Tibial nerve (tissue), 4 donors: ENCODE measurements at regions not wholly inside any gene's neighbourhood (a gene's known extent, or its start where the extent isn't known, plus 50 kb on each side); places are given as distances from the start of the nearest gene placed in this dataset.

ENCODE experiments used
- DNase-seq, 2 donors: peaks; one replicate each; pipeline ENCODE4 v3.0.0-alpha.2; 2019; ENCODE audit warnings: low spot score in 2 of 2
- H3K27ac ChIP-seq, 4 donors: fragments of 200-600 bp; sonication (generic) in 3 of 4; one replicate each; pipeline ENCODE4 v1.5.1; 2017 to 2019; ENCODE audit warnings: mild to moderate bottlenecking in 1 of 4
- H3K27me3 ChIP-seq, 2 donors: fragments of 200-600 bp; sonication (generic) in 1 of 2; one replicate each; pipeline versions ENCODE4 v1.5.1 to v1.6.0; 2017 to 2019
- H3K36me3 ChIP-seq, 3 donors: fragments of 200-600 bp; sonication (generic); one replicate each; pipeline ENCODE4 v1.5.1; 2018 to 2019
- H3K4me1 ChIP-seq, 4 donors: fragments of 200-600 bp; sonication (generic) in 3 of 4; one replicate each; pipeline ENCODE4 v1.5.1; 2017 to 2019
- H3K4me3 ChIP-seq, 4 donors: fragments of 200-600 bp; sonication (generic) in 3 of 4; one replicate each; pipeline ENCODE4 v1.5.1; 2017 to 2019; ENCODE audit warnings: mild to moderate bottlenecking in 1 of 4, moderate library complexity in 1 of 4
- H3K9me3 ChIP-seq, 4 donors: fragments of 200-600 bp; sonication (generic) in 3 of 4; one replicate each; pipeline ENCODE4 v1.5.1; 2017 to 2019
- EP300 ChIP-seq, 2 donors: sonication (generic); formaldehyde crosslinking; IDR thresholded peaks; one replicate each; pipeline ENCODE4 v1.6.1; 2017; ENCODE audit warnings: antibody characterized with exemption in 2 of 2, mild to moderate bottlenecking in 1 of 2
- POLR2A ChIP-seq, 2 donors: fragments of 450-650 bp; IDR thresholded peaks; one replicate each; pipeline ENCODE4 v1.6.1; 2017; ENCODE audit warnings: antibody characterized with exemption in 2 of 2, mild to moderate bottlenecking in 2 of 2, moderate library complexity in 2 of 2
- WGBS, 2 donors: methylation state at CpG; one replicate each; pipeline ENCODE4 v1.1.5; 2018; 5-methylcytosine and 5-hydroxymethylcytosine counted together
- TF ChIP-seq, protein P1 (sequence below), 5 experiments: fragments of 200-600 bp in 3 of 5; fragments of 450-650 bp in 2 of 5; sonication (generic) in 3 of 5; IDR thresholded peaks; one replicate each; pipeline ENCODE4 v1.5.1; 2016 to 2019; ENCODE audit warnings: antibody characterized with exemption in 5 of 5, mild to moderate bottlenecking in 3 of 5, moderate library complexity in 2 of 5

DNA sequence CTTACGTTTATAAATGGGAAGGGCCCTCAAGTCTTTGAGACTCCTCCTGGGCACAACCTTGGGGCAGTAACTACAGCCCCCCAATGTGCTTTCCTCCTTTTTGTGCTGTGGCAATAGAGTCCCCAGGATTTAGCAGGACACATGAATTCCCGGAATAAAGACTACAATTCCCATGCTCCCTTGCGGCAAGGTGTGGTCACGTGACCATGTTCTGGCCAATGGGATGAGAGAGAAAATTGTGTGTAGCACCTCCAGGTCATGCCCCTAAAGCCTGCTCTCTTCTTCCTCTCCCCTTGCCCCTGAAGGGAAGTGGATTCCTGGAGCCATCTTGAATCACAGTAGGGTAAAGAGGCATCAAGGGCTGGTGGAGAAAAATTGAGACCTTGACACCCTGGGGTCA, 295.1 kb upstream of the SFSWAP start:
- H3K27ac ChIP-seq, result no peak overlapping the region
- H3K4me1 ChIP-seq, result no peaks in the 10 kb centered on the region
- H3K36me3 ChIP-seq, result no peaks in the 10 kb centered on the region
- WGBS, 2 donors, result 86 to 92% methylated on average over 4 of the region's 4 CpGs
- no peak for TF ChIP-seq POLR2A (IDR thresholded peaks at IDR 0.05)
- TF ChIP-seq, protein P1, sequence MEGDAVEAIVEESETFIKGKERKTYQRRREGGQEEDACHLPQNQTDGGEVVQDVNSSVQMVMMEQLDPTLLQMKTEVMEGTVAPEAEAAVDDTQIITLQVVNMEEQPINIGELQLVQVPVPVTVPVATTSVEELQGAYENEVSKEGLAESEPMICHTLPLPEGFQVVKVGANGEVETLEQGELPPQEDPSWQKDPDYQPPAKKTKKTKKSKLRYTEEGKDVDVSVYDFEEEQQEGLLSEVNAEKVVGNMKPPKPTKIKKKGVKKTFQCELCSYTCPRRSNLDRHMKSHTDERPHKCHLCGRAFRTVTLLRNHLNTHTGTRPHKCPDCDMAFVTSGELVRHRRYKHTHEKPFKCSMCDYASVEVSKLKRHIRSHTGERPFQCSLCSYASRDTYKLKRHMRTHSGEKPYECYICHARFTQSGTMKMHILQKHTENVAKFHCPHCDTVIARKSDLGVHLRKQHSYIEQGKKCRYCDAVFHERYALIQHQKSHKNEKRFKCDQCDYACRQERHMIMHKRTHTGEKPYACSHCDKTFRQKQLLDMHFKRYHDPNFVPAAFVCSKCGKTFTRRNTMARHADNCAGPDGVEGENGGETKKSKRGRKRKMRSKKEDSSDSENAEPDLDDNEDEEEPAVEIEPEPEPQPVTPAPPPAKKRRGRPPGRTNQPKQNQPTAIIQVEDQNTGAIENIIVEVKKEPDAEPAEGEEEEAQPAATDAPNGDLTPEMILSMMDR (IDR thresholded peaks at IDR 0.05), result no peak
- no peak for TF ChIP-seq EP300 (IDR thresholded peaks at IDR 0.05)
- H3K27me3 ChIP-seq, result no peaks in the 10 kb centered on the region
- H3K9me3 ChIP-seq, result no peaks in the 10 kb centered on the region
- no peak overlapping the region for H3K4me3 ChIP-seq
- DNase-seq, result no peak

DNA sequence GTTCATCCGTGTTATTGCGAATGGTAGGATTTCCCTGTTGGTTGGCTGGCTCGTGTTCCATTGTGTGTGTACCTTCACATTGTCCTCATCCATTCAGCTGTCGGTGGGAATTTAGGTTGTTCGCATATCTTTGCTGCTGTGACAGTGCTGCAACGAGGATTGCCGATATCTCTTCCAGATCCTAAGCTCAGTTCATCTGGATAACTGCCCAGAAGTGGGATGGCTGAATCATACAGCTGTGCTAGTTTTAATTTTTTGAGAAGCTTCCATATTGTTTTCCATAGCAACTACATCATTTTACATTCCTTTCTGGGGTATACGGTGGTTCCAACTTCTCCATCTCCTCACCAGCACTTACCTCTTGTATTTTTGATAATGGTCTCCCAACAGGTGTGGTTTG, 292.8 kb upstream of the SFSWAP start:
- TF ChIP-seq, protein P1 (IDR thresholded peaks at IDR 0.05), result no peak
- TF ChIP-seq POLR2A (IDR thresholded peaks at IDR 0.05) (no peak), EP300 (IDR thresholded peaks at IDR 0.05) (no peak)
- H3K36me3 ChIP-seq, result no peaks in the 10 kb centered on the region
- peaks cover 0 to 4% (median 0%) of the 10 kb centered on the region in 4 donors for H3K9me3 ChIP-seq
- no peak for DNase-seq
- H3K27me3 ChIP-seq, result no peaks in the 10 kb centered on the region
- 83 to 84% methylated on average over 8 of the region's 8 CpGs for WGBS, 2 donors
- H3K4me1 ChIP-seq, result no peaks in the 10 kb centered on the region
- no peak overlapping the region for H3K27ac ChIP-seq
- no peak overlapping the region for H3K4me3 ChIP-seq

DNA sequence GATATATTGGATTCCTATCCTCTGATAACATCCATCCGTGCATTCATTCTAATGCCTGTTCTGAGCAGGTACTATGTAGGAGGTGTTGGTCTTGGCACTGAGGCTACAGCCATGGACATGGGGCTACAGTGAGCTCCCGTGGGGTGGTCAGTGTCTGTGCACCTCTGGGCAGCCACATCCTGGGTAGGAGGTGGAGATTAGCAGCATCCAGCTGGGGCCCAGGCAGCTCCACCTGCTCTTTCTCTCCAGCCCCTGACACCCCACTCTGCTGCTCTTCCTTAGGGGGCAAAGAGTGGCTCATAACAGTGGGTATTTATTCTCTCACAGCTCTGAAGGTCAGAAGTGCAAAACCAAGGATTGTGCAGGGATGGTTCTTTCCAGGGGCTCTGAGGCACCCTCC, 292.0 kb upstream of the SFSWAP start:
- 82% methylated on average over 2 of the region's 2 CpGs for WGBS, 2 donors
- Histone ChIP-seq H3K27ac (no peak overlapping the region), H3K36me3 (no peaks in the 10 kb centered on the region), H3K9me3 (peaks cover 0 to 12% (median 0%) of the 10 kb centered on the region in 4 donors), H3K27me3 (no peaks in the 10 kb centered on the region), H3K4me3 (no peak overlapping the region), H3K4me1 (no peaks in the 10 kb centered on the region)
- TF ChIP-seq, protein P1 (IDR thresholded peaks at IDR 0.05), result no peak
- TF ChIP-seq EP300 (IDR thresholded peaks at IDR 0.05) (no peak), POLR2A (IDR thresholded peaks at IDR 0.05) (no peak)
- DNase-seq, result no peak

DNA sequence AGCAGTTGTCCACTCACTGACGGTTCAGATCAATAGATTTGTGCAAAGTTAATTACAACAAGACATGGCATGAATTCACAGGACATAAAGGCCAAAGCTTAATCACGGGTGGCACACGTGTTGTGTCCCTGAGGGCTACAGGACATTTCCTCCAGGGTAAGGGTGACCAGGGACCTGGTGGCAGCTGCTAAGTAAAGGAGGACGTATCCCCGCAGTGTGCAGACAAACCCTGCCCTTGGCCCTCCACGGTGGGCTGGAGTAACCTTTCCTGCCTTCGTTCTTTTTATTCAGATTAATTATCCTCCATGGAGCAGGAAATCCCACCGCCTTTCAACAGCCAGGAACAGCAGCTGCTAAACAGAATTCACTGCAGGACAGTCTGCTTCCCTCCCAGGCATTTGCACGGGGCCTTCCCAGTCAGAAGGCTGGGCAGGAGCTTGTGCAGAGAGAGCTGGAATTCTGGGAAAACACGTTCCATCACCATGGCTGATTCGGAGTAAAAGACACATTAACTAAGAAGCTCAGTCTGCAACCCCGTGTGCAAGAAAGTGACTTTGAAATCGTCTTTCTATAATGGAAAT, 289.9 kb upstream of the SFSWAP start:
- Histone ChIP-seq H3K27ac (no peak overlapping the region), H3K4me1 (no peaks in the 10 kb centered on the region), H3K27me3 (no peaks in the 10 kb centered on the region), H3K4me3 (no peak overlapping the region), H3K36me3 (no peaks in the 10 kb centered on the region), H3K9me3 (peaks cover 0 to 25% (median 5%) of the 10 kb centered on the region in 4 donors)
- no peak for DNase-seq
- WGBS, 2 donors, result 48 to 64% methylated on average over 13 of the region's 13 CpGs
- no peak for TF ChIP-seq EP300 (IDR thresholded peaks at IDR 0.05)
- TF ChIP-seq, protein P1 (IDR thresholded peaks at IDR 0.05), result no peak
- TF ChIP-seq POLR2A (IDR thresholded peaks at IDR 0.05), result no peak

DNA sequence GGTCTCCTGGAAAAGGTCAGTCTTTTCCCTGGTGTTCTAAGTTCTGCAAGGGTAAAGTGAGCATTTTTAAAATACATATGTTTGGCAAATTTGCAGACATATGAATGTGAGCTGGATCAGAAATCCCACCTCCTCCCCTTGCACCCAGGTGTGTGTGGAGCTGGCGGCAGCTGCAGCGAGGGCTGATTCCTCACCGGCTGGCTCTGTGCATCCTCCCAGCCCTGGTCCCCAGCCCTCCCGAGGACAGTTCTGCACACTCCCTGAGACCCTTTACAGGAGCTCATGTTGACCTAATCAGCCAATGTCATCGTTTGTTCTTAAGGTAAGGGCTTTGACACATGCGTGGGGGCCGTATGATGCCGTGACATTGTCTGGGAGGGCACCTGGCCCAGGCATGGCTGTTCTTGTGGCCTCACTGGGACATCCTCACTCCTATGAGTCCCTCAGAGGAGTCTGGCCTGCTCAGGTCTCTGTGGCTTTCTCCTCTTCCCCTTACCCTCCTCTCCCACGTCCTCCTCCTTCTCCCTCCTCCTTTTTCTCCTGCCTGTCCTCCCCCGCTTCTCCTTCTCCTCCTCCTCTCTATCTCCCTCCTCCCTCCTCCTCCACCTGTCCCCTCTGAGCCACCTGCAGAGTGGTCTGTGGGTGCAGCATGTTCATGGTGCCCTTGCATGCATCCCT, 289.2 kb upstream of the SFSWAP start:
- H3K36me3 ChIP-seq, result no peaks in the 10 kb centered on the region

More for the DNA sequence above, 289.2 kb upstream of the SFSWAP start:
- 81 to 82% methylated on average over 10 of the region's 10 CpGs for WGBS, 2 donors
- Histone ChIP-seq H3K4me3 (no peak overlapping the region), H3K27ac (no peak overlapping the region), H3K27me3 (no peaks in the 10 kb centered on the region), H3K4me1 (no peaks in the 10 kb centered on the region), H3K9me3 (peaks cover 0 to 25% (median 5%) of the 10 kb centered on the region in 4 donors)
- TF ChIP-seq, protein P1 (IDR thresholded peaks at IDR 0.05), result no peak
- TF ChIP-seq EP300 (IDR thresholded peaks at IDR 0.05) (no peak), POLR2A (IDR thresholded peaks at IDR 0.05) (no peak)
- DNase-seq, result no peak
